A549 (cell line): ENCODE measurements at regions not wholly inside any gene's neighbourhood (a gene's known extent, or its start where the extent isn't known, plus 50 kb on each side); places are given as distances from the start of the nearest gene placed in this dataset.

ENCODE experiments used
- BHLHE40 ChIP-seq: IDR thresholded peaks from 2 replicates; pipeline ENCODE4 v1.6.1; 2012; ENCODE audit warnings: low read depth, low read length, inconsistent platforms
- CEBPB ChIP-seq, 2 experiments: fragments of >200 bp in 1 of 2; sonication (Bioruptor Twin) in 1 of 2; formaldehyde crosslinking in 1 of 2; IDR thresholded peaks; 2 replicates each; pipeline ENCODE4 v1.6.1; 2012 to 2016
- EHMT2 ChIP-seq: fragments of 200-600 bp; sonication (generic); IDR thresholded peaks from 2 replicates; pipeline ENCODE4 v1.6.1; 2016; ENCODE audit warnings: antibody characterized with exemption, low read depth, mild to moderate bottlenecking, moderate library complexity
- NR3C1 ChIP-seq: fragments of >200 bp; sonication (Bioruptor Twin); formaldehyde crosslinking; IDR thresholded peaks from 3 replicates; pipeline ENCODE4 v1.6.1; 2017
- POLR2A ChIP-seq: IDR thresholded peaks from 2 replicates; pipeline ENCODE4 v1.6.1; 2012; ENCODE audit warnings: mild to moderate bottlenecking, low read length
- RAD21 ChIP-seq, 2 experiments: fragments of >200 bp in 1 of 2; sonication (Bioruptor Twin) in 1 of 2; formaldehyde crosslinking in 1 of 2; IDR thresholded peaks in 1 of 2; conservative IDR thresholded peaks in 1 of 2; 2 replicates in 1 of 2; 3 replicates in 1 of 2; pipeline ENCODE4 v1.6.1; 2012 to 2018; ENCODE audit warnings: inconsistent platforms in 1 of 2
- RARB ChIP-seq: fragments of 250-450 bp; sonication (Bioruptor Pico); IDR thresholded peaks from 2 replicates; pipeline ENCODE4 v1.8.0; 2021; ENCODE audit warnings: mild to moderate bottlenecking, moderate library complexity
- RNF2 ChIP-seq: fragments of 200-600 bp; sonication (generic); IDR thresholded peaks from 2 replicates; pipeline ENCODE4 v1.6.1; 2016; ENCODE audit warnings: low read depth, mild to moderate bottlenecking, antibody characterized with exemption, moderate library complexity, borderline replicate concordance
- ZC3H11A ChIP-seq: fragments of 450-650 bp; IDR thresholded peaks from 2 replicates; pipeline ENCODE4 v1.6.1; 2014; ENCODE audit warnings: antibody characterized with exemption, mild to moderate bottlenecking
- TF ChIP-seq, protein P1 (sequence below): fragments of >200 bp; sonication (Bioruptor Twin); formaldehyde crosslinking; IDR thresholded peaks from 3 replicates; pipeline ENCODE4 v1.5.1; 2016
- TF ChIP-seq, protein P2 (sequence below): fragments of 250-450 bp; sonication (Bioruptor Pico); IDR thresholded peaks from 2 replicates; pipeline ENCODE4 v1.5.0; 2021; ENCODE audit warnings: mild to moderate bottlenecking, moderate library complexity, borderline replicate concordance
- TF ChIP-seq, protein P3 (sequence below): fragments of 200-600 bp; sonication (generic); IDR thresholded peaks from 2 replicates; pipeline ENCODE4 v1.6.1; 2016; ENCODE audit warnings: antibody characterized with exemption, mild to moderate bottlenecking, moderate library complexity
- TF ChIP-seq, protein P4 (sequence below): fragments of 150-350 bp; IDR thresholded peaks from 2 replicates; pipeline ENCODE4 v1.6.1; 2014; ENCODE audit warnings: low read depth, mild to moderate bottlenecking, low read length

DNA sequence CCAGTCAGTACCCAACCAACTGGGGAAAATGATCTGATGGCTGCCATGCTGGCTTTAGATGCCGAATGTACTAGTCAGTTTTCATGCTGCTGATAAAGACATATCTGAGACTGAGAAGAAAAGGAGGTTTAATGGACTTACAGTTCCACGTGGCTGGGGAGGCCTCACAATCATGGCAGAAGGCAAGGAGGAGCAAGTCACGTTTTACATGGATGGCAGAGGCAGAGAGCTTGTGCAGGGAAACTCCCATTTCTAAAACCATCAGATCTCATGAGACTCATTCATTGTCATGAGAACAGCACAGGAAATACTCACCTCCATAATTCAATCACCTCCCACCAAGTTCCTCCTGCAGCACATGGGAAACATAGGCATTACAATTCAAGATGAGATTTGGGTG lies 508.9 kb upstream of the NRP1 start:
- TF ChIP-seq, protein P1, sequence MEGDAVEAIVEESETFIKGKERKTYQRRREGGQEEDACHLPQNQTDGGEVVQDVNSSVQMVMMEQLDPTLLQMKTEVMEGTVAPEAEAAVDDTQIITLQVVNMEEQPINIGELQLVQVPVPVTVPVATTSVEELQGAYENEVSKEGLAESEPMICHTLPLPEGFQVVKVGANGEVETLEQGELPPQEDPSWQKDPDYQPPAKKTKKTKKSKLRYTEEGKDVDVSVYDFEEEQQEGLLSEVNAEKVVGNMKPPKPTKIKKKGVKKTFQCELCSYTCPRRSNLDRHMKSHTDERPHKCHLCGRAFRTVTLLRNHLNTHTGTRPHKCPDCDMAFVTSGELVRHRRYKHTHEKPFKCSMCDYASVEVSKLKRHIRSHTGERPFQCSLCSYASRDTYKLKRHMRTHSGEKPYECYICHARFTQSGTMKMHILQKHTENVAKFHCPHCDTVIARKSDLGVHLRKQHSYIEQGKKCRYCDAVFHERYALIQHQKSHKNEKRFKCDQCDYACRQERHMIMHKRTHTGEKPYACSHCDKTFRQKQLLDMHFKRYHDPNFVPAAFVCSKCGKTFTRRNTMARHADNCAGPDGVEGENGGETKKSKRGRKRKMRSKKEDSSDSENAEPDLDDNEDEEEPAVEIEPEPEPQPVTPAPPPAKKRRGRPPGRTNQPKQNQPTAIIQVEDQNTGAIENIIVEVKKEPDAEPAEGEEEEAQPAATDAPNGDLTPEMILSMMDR, result no peak
- TF ChIP-seq, protein P2, sequence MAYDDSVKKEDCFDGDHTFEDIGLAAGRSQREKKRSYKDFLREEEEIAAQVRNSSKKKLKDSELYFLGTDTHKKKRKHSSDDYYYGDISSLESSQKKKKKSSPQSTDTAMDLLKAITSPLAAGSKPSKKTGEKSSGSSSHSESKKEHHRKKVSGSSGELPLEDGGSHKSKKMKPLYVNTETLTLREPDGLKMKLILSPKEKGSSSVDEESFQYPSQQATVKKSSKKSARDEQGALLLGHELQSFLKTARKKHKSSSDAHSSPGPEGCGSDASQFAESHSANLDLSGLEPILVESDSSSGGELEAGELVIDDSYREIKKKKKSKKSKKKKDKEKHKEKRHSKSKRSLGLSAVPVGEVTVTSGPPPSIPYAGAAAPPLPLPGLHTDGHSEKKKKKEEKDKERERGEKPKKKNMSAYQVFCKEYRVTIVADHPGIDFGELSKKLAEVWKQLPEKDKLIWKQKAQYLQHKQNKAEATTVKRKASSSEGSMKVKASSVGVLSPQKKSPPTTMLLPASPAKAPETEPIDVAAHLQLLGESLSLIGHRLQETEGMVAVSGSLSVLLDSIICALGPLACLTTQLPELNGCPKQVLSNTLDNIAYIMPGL, result no peak
- no peak for TF ChIP-seq NR3C1
- no peak for TF ChIP-seq RNF2
- TF ChIP-seq, protein P3, sequence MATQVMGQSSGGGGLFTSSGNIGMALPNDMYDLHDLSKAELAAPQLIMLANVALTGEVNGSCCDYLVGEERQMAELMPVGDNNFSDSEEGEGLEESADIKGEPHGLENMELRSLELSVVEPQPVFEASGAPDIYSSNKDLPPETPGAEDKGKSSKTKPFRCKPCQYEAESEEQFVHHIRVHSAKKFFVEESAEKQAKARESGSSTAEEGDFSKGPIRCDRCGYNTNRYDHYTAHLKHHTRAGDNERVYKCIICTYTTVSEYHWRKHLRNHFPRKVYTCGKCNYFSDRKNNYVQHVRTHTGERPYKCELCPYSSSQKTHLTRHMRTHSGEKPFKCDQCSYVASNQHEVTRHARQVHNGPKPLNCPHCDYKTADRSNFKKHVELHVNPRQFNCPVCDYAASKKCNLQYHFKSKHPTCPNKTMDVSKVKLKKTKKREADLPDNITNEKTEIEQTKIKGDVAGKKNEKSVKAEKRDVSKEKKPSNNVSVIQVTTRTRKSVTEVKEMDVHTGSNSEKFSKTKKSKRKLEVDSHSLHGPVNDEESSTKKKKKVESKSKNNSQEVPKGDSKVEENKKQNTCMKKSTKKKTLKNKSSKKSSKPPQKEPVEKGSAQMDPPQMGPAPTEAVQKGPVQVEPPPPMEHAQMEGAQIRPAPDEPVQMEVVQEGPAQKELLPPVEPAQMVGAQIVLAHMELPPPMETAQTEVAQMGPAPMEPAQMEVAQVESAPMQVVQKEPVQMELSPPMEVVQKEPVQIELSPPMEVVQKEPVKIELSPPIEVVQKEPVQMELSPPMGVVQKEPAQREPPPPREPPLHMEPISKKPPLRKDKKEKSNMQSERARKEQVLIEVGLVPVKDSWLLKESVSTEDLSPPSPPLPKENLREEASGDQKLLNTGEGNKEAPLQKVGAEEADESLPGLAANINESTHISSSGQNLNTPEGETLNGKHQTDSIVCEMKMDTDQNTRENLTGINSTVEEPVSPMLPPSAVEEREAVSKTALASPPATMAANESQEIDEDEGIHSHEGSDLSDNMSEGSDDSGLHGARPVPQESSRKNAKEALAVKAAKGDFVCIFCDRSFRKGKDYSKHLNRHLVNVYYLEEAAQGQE, result no peak
- no peak for TF ChIP-seq EHMT2
- no peak for TF ChIP-seq BHLHE40
- TF ChIP-seq POLR2A, result no peak
- TF ChIP-seq RAD21 (conservative IDR thresholded peaks at IDR 0.05 in 1 of 2, IDR thresholded peaks at IDR 0.05 in 1 of 2), result no peak
- TF ChIP-seq CEBPB (IDR thresholded peaks at IDR 0.05), result no peak
- TF ChIP-seq ZC3H11A, result no peak
- TF ChIP-seq, protein P4, sequence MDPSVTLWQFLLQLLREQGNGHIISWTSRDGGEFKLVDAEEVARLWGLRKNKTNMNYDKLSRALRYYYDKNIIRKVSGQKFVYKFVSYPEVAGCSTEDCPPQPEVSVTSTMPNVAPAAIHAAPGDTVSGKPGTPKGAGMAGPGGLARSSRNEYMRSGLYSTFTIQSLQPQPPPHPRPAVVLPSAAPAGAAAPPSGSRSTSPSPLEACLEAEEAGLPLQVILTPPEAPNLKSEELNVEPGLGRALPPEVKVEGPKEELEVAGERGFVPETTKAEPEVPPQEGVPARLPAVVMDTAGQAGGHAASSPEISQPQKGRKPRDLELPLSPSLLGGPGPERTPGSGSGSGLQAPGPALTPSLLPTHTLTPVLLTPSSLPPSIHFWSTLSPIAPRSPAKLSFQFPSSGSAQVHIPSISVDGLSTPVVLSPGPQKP, result no peak
- TF ChIP-seq RARB (CRISPR knock-in tag), result no peak
